Sigmoid colon (tissue), 4 donors: ENCODE measurements at regions not wholly inside any gene's neighbourhood (a gene's known extent, or its start where the extent isn't known, plus 50 kb on each side); places are given as distances from the start of the nearest gene placed in this dataset.

Experiments used
- CTCF ChIP-seq, 4 experiments: fragments of 450-650 bp in 3 of 4; fragments of 200-600 bp in 1 of 4; IDR thresholded peaks; one replicate each; pipeline ENCODE4 v1.5.1; 2016 to 2019; ENCODE audit warnings: antibody characterized with exemption in 4 of 4, mild to moderate bottlenecking in 3 of 4, moderate library complexity in 2 of 4
- POLR2AphosphoS5 ChIP-seq, 4 donors: sonication (generic); formaldehyde crosslinking; IDR thresholded peaks; one replicate each; pipeline ENCODE4 v1.6.1; 2017; ENCODE audit warnings: antibody characterized with exemption in 4 of 4

GRCh38 chr2:220601674-220602073 is 970.4 kb downstream of the EPHA4 start:
- TF ChIP-seq POLR2AphosphoS5 (IDR thresholded peaks at IDR 0.05): no peak
- TF ChIP-seq CTCF (IDR thresholded peaks at IDR 0.05): no peak
